Endothelial cell of umbilical vein (primary cell): ENCODE measurements at regions not wholly inside any gene's neighbourhood (a gene's known extent, or its start where the extent isn't known, plus 50 kb on each side); places are given as distances from the start of the nearest gene placed in this dataset.

Experiments
- BruUV-seq: library from RNA; stranded (reverse); fragments of 400-500 nt; replicated peaks from 2 replicates; lab custom pipeline; 2021; lab: Mats Ljungman, UMichigan
- CTCF ChIA-PET: fragments of 300-600, 350-600 bp; sonication (Branson Sonifier 250); formaldehyde crosslinking; loops from one replicate; lab custom pipeline; 2021; ENCODE audit warnings: antibody characterized with exemption, inconsistent platforms; lab: Charles Lee
- POLR2A ChIA-PET: fragments of 300-600, 350-600 bp; sonication (Branson Sonifier 250); formaldehyde crosslinking; loops from one replicate; lab custom pipeline; 2021; ENCODE audit warnings: antibody characterized with exemption, inconsistent platforms; lab: Charles Lee
- DNase-seq: peaks from one replicate; pipeline ENCODE4 v3.0.0-alpha.2; 2011; ENCODE audit warnings: low read depth, low spot score
- FAIRE-seq: peaks from 2 replicates; lab custom pipeline; 2011; peaks lifted over from hg19 to GRCh38; lab: Jason Lieb, UNC
- H2AFZ ChIP-seq: 2 replicates; pipeline ENCODE4 v1.6.0; 2012; ENCODE audit warnings: low read depth, low read length, control low read depth, inconsistent platforms
- H3K27ac ChIP-seq: 2 replicates; pipeline ENCODE4 v1.5.1; 2011; ENCODE audit warnings: low read depth, mild to moderate bottlenecking, control low read depth, low read length, moderate library complexity; ENCODE audit not compliant: insufficient read depth
- H3K27me3 ChIP-seq, 2 experiments: 2 replicates each; pipeline versions ENCODE4 v1.6.0 to v1.6.1; 2011; ENCODE audit warnings: low read length in 2 of 2, mixed read lengths in 1 of 2; ENCODE audit not compliant: control insufficient read depth in 2 of 2, insufficient read depth in 2 of 2
- H3K36me3 ChIP-seq, 2 experiments: 2 replicates in 1 of 2; 3 replicates in 1 of 2; pipeline ENCODE4 v1.5.1; 2011; ENCODE audit warnings: low read length in 2 of 2, mild to moderate bottlenecking in 1 of 2, moderate library complexity in 1 of 2; ENCODE audit not compliant: control insufficient read depth in 2 of 2, insufficient read depth in 2 of 2; ENCODE audit errors: extremely low read depth in 1 of 2
- H3K4me1 ChIP-seq: 3 replicates; pipeline ENCODE4 v1.5.1; 2011; ENCODE audit warnings: mild to moderate bottlenecking, low read length; ENCODE audit not compliant: control insufficient read depth, insufficient read depth; ENCODE audit errors: extremely low read depth
- H3K4me2 ChIP-seq: 2 replicates; pipeline ENCODE4 v1.6.1; 2011; ENCODE audit warnings: low read length, control low read depth, mixed read lengths; ENCODE audit not compliant: insufficient read depth
- H3K4me3 ChIP-seq, 3 experiments: fragments of 200-600 bp in 1 of 3; sonication (generic), shearing (Covaris generic) in 1 of 3; replicated peaks in 1 of 3; 2 replicates each; pipeline ENCODE4 v1.5.1; 2011 to 2016; ENCODE audit warnings: control low read depth in 3 of 3, low read length in 3 of 3, mild to moderate bottlenecking in 2 of 3, inconsistent platforms in 1 of 3, low read depth in 1 of 3, moderate library complexity in 1 of 3; ENCODE audit not compliant: insufficient read depth in 1 of 3
- H3K79me2 ChIP-seq: 2 replicates; pipeline ENCODE4 v1.6.0; 2012; ENCODE audit warnings: low read length, inconsistent platforms; ENCODE audit not compliant: control insufficient read depth, insufficient read depth
- H3K9ac ChIP-seq: replicated peaks from 2 replicates; pipeline ENCODE3; 2011; ENCODE audit warnings: low read length, control low read depth; ENCODE audit not compliant: insufficient read depth; ENCODE audit errors: extremely low read depth
- H3K9me1 ChIP-seq: replicated peaks from 3 replicates; pipeline ENCODE4 v1.6.0; 2011; ENCODE audit warnings: mild to moderate bottlenecking, low read length; ENCODE audit not compliant: control insufficient read depth, insufficient read depth; ENCODE audit errors: extremely low read depth
- H3K9me3 ChIP-seq: replicated peaks from 2 replicates; pipeline ENCODE4 v1.5.1; 2012; ENCODE audit warnings: low read length, inconsistent platforms; ENCODE audit not compliant: control insufficient read depth, insufficient read depth
- H4K20me1 ChIP-seq: replicated peaks from 2 replicates; pipeline ENCODE3; 2011; ENCODE audit warnings: mild to moderate bottlenecking, low read length; ENCODE audit not compliant: control insufficient read depth, insufficient read depth; ENCODE audit errors: extremely low read depth
- EZH2 ChIP-seq: IDR thresholded peaks from 2 replicates; pipeline ENCODE4 v1.6.1; 2012; ENCODE audit warnings: borderline replicate concordance, low read depth, mild to moderate bottlenecking, moderate library complexity, low read length, inconsistent platforms; ENCODE audit not compliant: severe bottlenecking
- GATA2 ChIP-seq: IDR thresholded peaks from 2 replicates; pipeline ENCODE4 v1.7.0; 2011; ENCODE audit warnings: low read depth, mild to moderate bottlenecking, moderate library complexity, mixed read lengths, low read length; ENCODE audit not compliant: insufficient read length, insufficient read depth
- JUN ChIP-seq: IDR thresholded peaks from 2 replicates; pipeline ENCODE4 v1.6.1; 2011; ENCODE audit warnings: borderline replicate concordance, low read depth; ENCODE audit not compliant: insufficient read length, insufficient read depth
- MYC ChIP-seq: IDR thresholded peaks from one replicate; pipeline ENCODE4 v1.6.1; 2011; ENCODE audit warnings: mild to moderate bottlenecking, low read depth, low read length
- POLR2A ChIP-seq: IDR thresholded peaks from 2 replicates; pipeline ENCODE4 v1.6.1; 2012; ENCODE audit warnings: low read depth, mild to moderate bottlenecking, control low read depth, low read length
- POLR2AphosphoS5 ChIP-seq: IDR thresholded peaks from 2 replicates; pipeline ENCODE4 v1.6.1; 2012; ENCODE audit warnings: low read depth, mild to moderate bottlenecking, control low read depth, low read length, moderate library complexity; ENCODE audit not compliant: insufficient read depth
- dilution Hi-C: fragments of 300-500 bp; cut with MboI; formaldehyde crosslinking; loops from one replicate; pipeline ENCODE4 v1.15.0; 2019; ENCODE audit warnings: low sequenced_read_pairs; ENCODE audit not compliant: extremely low pct_ligation_motif_present
- intact Hi-C: fragments of 100-400 bp; cut with micrococcal nuclease; formaldehyde crosslinking; loops from one replicate; pipeline ENCODE4 v1.10.0; 2022
- TF ChIP-seq, protein P1 (sequence below), 2 donors: IDR thresholded peaks; 1 replicate in 1 of 2; 2 replicates in 1 of 2; pipeline ENCODE4 v1.5.1; 2011; ENCODE audit warnings: low read length in 2 of 2, mild to moderate bottlenecking in 2 of 2, moderate library complexity in 2 of 2, control low read depth in 1 of 2, inconsistent platforms in 1 of 2, low read depth in 1 of 2; ENCODE audit not compliant: insufficient read depth in 1 of 2; ENCODE audit errors: extremely low read depth in 1 of 2
- TF ChIP-seq, protein P2 (sequence below): IDR thresholded peaks from 2 replicates; pipeline ENCODE4 v1.6.1; 2011; ENCODE audit not compliant: insufficient read depth, insufficient read length

DNA sequence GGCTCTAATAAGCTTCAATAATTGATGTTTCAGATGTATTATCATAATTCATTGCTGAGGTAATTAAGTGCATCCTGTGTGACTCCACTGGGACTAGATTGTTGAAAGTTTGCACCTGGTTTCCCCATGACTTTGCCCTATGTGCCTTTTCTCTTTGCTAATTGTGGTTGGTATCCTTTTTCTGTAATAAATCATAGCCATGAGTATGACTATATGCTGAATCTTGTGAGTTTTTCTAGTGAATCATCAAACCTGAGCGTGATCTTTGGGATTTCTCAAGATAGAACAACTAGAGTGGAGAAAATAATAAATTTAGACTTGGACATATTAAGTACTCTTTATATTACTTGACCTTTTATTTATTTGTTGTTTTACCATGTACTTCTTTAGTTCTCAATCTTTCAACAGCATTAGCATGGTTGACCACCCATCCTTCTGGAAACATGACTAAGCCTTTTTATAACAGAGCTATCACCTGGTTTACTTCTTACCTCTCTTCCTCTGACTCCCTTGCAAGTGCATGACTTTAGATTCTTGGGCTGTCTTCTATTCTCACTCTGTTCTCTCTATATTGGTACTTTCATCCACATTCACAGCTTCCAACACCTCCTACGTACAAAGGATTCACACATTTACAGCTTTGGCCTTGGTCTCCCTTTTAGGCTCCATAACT is 239.6 kb upstream of the TAS2R1 start:
- H3K36me3 ChIP-seq, result no peaks in the 10 kb centered on the region
- H3K27me3 ChIP-seq, result no peaks in the 10 kb centered on the region
- no peak overlapping the region for H3K9ac ChIP-seq
- H3K4me1 ChIP-seq, result no peaks in the 10 kb centered on the region
- H3K9me1 ChIP-seq, result no peaks in the 10 kb centered on the region
- no peak overlapping the region for H3K27ac ChIP-seq
- FAIRE-seq (no peak), DNase-seq (no peak)
- dilution Hi-C loops (no loop called here), intact Hi-C loops (no loop called here)
- BruUV-seq, result no TSS peak
- TF ChIP-seq, protein P1, sequence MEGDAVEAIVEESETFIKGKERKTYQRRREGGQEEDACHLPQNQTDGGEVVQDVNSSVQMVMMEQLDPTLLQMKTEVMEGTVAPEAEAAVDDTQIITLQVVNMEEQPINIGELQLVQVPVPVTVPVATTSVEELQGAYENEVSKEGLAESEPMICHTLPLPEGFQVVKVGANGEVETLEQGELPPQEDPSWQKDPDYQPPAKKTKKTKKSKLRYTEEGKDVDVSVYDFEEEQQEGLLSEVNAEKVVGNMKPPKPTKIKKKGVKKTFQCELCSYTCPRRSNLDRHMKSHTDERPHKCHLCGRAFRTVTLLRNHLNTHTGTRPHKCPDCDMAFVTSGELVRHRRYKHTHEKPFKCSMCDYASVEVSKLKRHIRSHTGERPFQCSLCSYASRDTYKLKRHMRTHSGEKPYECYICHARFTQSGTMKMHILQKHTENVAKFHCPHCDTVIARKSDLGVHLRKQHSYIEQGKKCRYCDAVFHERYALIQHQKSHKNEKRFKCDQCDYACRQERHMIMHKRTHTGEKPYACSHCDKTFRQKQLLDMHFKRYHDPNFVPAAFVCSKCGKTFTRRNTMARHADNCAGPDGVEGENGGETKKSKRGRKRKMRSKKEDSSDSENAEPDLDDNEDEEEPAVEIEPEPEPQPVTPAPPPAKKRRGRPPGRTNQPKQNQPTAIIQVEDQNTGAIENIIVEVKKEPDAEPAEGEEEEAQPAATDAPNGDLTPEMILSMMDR (IDR thresholded peaks at IDR 0.05; ENCODE audit: extremely low read depth in 1 of 2, insufficient read depth in 1 of 2, low read depth in 1 of 2, low read length in 2 of 2), result no peak
- no peak for TF ChIP-seq JUN
- TF ChIP-seq EZH2, result no peak
- TF ChIP-seq, protein P2, sequence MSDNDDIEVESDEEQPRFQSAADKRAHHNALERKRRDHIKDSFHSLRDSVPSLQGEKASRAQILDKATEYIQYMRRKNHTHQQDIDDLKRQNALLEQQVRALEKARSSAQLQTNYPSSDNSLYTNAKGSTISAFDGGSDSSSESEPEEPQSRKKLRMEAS, result no peak
- no peak for TF ChIP-seq MYC
- TF ChIP-seq GATA2, result no peak
- TF ChIP-seq POLR2AphosphoS5, result no peak
- TF ChIP-seq POLR2A, result no peak
- no peak overlapping the region for H3K4me2 ChIP-seq
- H3K9me3 ChIP-seq, result peaks cover 1% of the 10 kb centered on the region
- H2AFZ ChIP-seq, result no peak overlapping the region
- CTCF ChIA-PET, result no interaction called here
- H4K20me1 ChIP-seq, result no peaks in the 10 kb centered on the region
- no peaks in the 10 kb centered on the region for H3K79me2 ChIP-seq
- POLR2A ChIA-PET, result no interaction called here
- no peak overlapping the region for H3K4me3 ChIP-seq
